K562 (cell line): ENCODE measurements at regions not wholly inside any gene's neighbourhood (a gene's known extent, or its start where the extent isn't known, plus 50 kb on each side); places are given as distances from the start of the nearest gene placed in this dataset.

Source experiments
- ATAC-seq: fragments of 200-7000 bp; cut with Tn5 transposase; 3 replicates; pipeline ENCODE4 v1.9.1; 2020; ENCODE audit warnings: moderate library complexity
- BruUV-seq: library from RNA; stranded (reverse); fragments of 400-500 nt; replicated peaks from 2 replicates; lab custom pipeline; 2021; lab: Mats Ljungman, UMichigan
- CTCF ChIA-PET: fragments of 300-600 bp; formaldehyde crosslinking; extraction: SDS; loops from one replicate; lab custom pipeline; 2021; ENCODE audit warnings: low intra/inter-chr PET ratio; lab: Yijun Ruan, JAX
- POLR2A ChIA-PET: fragments of 300-600, 350-650 bp; sonication (Branson Sonifier 250); formaldehyde crosslinking; extraction: SDS; loops from one replicate; lab custom pipeline; 2021; ENCODE audit warnings: antibody characterized with exemption, inconsistent platforms; lab: Yijun Ruan, JAX
- DNase-seq, 4 experiments: peaks; one replicate each; pipeline versions ENCODE4 v3.0.0 to v3.0.0-alpha.2; 2011 to 2018; ENCODE audit warnings: low spot score in 3 of 4, mixed read lengths in 3 of 4; ENCODE audit errors: extremely low read depth in 1 of 4
- FAIRE-seq: peaks from 2 replicates; lab custom pipeline; 2011; peaks lifted over from hg19 to GRCh38; lab: Jason Lieb, UNC
- H2AFZ ChIP-seq: 2 replicates; pipeline ENCODE4 v1.6.0; 2011; ENCODE audit warnings: low read depth, low read length, control low read depth, inconsistent platforms
- H3K27ac ChIP-seq: fragments of 200-600 bp; 3 replicates; pipeline ENCODE4 v1.8.0; 2011; ENCODE audit warnings: low read depth, mild to moderate bottlenecking, control low read depth, inconsistent platforms, low read length, moderate library complexity, mixed read lengths; ENCODE audit errors: extremely low read depth
- H3K27me3 ChIP-seq, 2 experiments: fragments of 300-600 bp in 1 of 2; 2 replicates in 1 of 2; 3 replicates in 1 of 2; pipeline versions ENCODE4 v1.6.0 to v1.8.0; 2011; ENCODE audit warnings: inconsistent platforms in 2 of 2, low read length in 2 of 2, mild to moderate bottlenecking in 1 of 2, mixed read lengths in 1 of 2, moderate library complexity in 1 of 2; ENCODE audit not compliant: control insufficient read depth in 2 of 2, insufficient read depth in 2 of 2
- H3K36me3 ChIP-seq: fragments of 300-600 bp; 3 replicates; pipeline ENCODE4 v1.8.0; 2011; ENCODE audit warnings: mild to moderate bottlenecking, low read length, inconsistent platforms; ENCODE audit not compliant: control insufficient read depth, insufficient read depth
- H3K4me1 ChIP-seq, 2 experiments: fragments of 200-600 bp in 1 of 2; replicated peaks in 1 of 2; 2 replicates in 1 of 2; 3 replicates in 1 of 2; pipeline versions ENCODE4 v1.5.1 to v1.8.0; 2011; ENCODE audit warnings: inconsistent platforms in 2 of 2, low read length in 2 of 2, mild to moderate bottlenecking in 1 of 2, mixed read lengths in 1 of 2, moderate library complexity in 1 of 2; ENCODE audit not compliant: control insufficient read depth in 2 of 2, insufficient read depth in 2 of 2
- H3K4me2 ChIP-seq: 2 replicates; pipeline ENCODE4 v1.6.1; 2011; ENCODE audit warnings: low read length, control low read depth, inconsistent platforms, mixed read lengths; ENCODE audit not compliant: insufficient read depth
- H3K4me3 ChIP-seq: fragments of 200-600 bp; sonication (generic), shearing (Covaris generic); 2 replicates; pipeline ENCODE4 v1.5.1; 2016; ENCODE audit warnings: control low read depth, inconsistent platforms
- H3K79me2 ChIP-seq: fragments of 200-600 bp; 3 replicates; pipeline ENCODE4 v1.8.0; 2011; ENCODE audit warnings: low read length, inconsistent platforms; ENCODE audit not compliant: control insufficient read depth, insufficient read depth
- H3K9ac ChIP-seq, 2 experiments: 2 replicates each; pipeline versions ENCODE4 v1.6.0 to v1.6.1; 2011; ENCODE audit warnings: low read depth in 2 of 2, low read length in 2 of 2, control low read depth in 1 of 2, inconsistent platforms in 1 of 2, mild to moderate bottlenecking in 1 of 2, mixed read lengths in 1 of 2; ENCODE audit not compliant: insufficient read depth in 1 of 2
- H3K9me1 ChIP-seq: one replicate; pipeline ENCODE4 v1.6.0; 2011; ENCODE audit warnings: inconsistent platforms, mild to moderate bottlenecking, low read length, moderate library complexity; ENCODE audit not compliant: control insufficient read depth, insufficient read depth
- H3K9me3 ChIP-seq: replicated peaks from 2 replicates; pipeline ENCODE4 v1.5.1; 2011; ENCODE audit warnings: low read depth, low read length, inconsistent platforms; ENCODE audit not compliant: control insufficient read depth, insufficient read depth
- H4K20me1 ChIP-seq: replicated peaks from 2 replicates; pipeline ENCODE4 v1.6.1; 2011; ENCODE audit warnings: low read length, inconsistent platforms, mixed read lengths; ENCODE audit not compliant: control insufficient read depth, insufficient read depth
- NR3C1 ChIP-seq: sonication (generic); formaldehyde crosslinking; IDR thresholded peaks from 2 replicates; pipeline ENCODE4 v1.8.1; 2022; ENCODE audit warnings: missing genetic modification reagents
- SMAD2 ChIP-seq: fragments of 150-350 bp; IDR thresholded peaks from 2 replicates; pipeline ENCODE4 v1.6.1; 2014; ENCODE audit warnings: low read depth, mild to moderate bottlenecking, low read length
- STAT5B ChIP-seq: fragments of 250-450 bp; sonication (Bioruptor Pico); IDR thresholded peaks from 2 replicates; pipeline ENCODE4 v1.8.0; 2021; ENCODE audit warnings: mild to moderate bottlenecking, inconsistent platforms
- whole genome bisulfite sequencing: fragments of 100-300 bp; shearing (Covaris generic); methylation state at CpG from one replicate; pipeline ENCODE4 v1.1.6; 2016; ENCODE audit warnings: low coverage, mixed read lengths; ENCODE audit not compliant: insufficient coverage; ENCODE audit errors: missing lambda C conversion rate; 5-methylcytosine and 5-hydroxymethylcytosine counted together
- in situ Hi-C: fragments of 300-500 bp; cut with MboI; formaldehyde crosslinking; loops from 4 replicates; pipeline ENCODE4 v1.15.0; 2018; ENCODE audit warnings: inconsistent platforms, mixed read lengths
- intact Hi-C: fragments of 100-400 bp; cut with micrococcal nuclease; formaldehyde crosslinking; loops from 2 replicates; pipeline ENCODE4 v1.14.2; 2022
- TF ChIP-seq, protein P1 (sequence below): fragments of 250-450 bp; sonication (Bioruptor Pico); IDR thresholded peaks from 2 replicates; pipeline ENCODE4 v1.4.0; 2020; ENCODE audit warnings: mild to moderate bottlenecking, moderate library complexity
- TF ChIP-seq, protein P2 (sequence below): sonication (generic); formaldehyde crosslinking; IDR thresholded peaks from 2 replicates; pipeline ENCODE4 v1.9.0; 2022; ENCODE audit warnings: mild to moderate bottlenecking, missing genetic modification reagents

DNA sequence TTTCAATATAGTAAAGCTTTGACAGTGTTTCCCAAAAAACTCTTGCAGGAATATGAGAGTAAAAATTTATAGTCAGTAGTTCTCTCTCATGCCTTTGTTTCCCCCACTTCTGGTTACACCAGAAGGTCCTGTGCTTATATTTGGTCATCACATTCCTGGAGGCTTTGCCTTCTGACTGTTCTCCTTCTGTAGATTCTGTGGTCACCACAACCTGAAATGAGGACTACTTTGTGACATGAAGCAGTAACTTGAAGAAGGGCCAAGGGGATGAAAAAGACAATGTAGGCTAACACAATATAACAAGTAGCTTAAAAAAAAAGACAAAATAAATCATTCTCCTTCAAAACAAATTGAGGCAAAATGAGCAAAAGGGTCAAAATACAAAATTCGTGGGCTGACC, 366.2 kb upstream of the NR3C2 start:
- H4K20me1 ChIP-seq, result no peaks in the 10 kb centered on the region
- no peaks in the 10 kb centered on the region for H3K27me3 ChIP-seq
- no peaks in the 10 kb centered on the region for H3K4me1 ChIP-seq
- 0% methylated on average over 1 of the region's 1 CpG for WGBS
- H3K4me2 ChIP-seq, result no peak overlapping the region
- no peak overlapping the region for H3K27ac ChIP-seq
- TF ChIP-seq, protein P1, sequence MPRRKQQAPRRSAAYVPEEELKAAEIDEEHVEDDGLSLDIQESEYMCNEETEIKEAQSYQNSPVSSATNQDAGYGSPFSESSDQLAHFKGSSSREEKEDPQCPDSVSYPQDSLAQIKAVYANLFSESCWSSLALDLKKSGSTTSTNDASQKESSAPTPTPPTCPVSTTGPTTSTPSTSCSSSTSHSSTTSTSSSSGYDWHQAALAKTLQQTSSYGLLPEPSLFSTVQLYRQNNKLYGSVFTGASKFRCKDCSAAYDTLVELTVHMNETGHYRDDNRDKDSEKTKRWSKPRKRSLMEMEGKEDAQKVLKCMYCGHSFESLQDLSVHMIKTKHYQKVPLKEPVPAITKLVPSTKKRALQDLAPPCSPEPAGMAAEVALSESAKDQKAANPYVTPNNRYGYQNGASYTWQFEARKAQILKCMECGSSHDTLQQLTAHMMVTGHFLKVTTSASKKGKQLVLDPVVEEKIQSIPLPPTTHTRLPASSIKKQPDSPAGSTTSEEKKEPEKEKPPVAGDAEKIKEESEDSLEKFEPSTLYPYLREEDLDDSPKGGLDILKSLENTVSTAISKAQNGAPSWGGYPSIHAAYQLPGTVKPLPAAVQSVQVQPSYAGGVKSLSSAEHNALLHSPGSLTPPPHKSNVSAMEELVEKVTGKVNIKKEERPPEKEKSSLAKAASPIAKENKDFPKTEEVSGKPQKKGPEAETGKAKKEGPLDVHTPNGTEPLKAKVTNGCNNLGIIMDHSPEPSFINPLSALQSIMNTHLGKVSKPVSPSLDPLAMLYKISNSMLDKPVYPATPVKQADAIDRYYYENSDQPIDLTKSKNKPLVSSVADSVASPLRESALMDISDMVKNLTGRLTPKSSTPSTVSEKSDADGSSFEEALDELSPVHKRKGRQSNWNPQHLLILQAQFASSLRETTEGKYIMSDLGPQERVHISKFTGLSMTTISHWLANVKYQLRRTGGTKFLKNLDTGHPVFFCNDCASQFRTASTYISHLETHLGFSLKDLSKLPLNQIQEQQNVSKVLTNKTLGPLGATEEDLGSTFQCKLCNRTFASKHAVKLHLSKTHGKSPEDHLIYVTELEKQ, result no peak
- TF ChIP-seq NR3C1 (CRISPR knock-in tag) (no peak), STAT5B (CRISPR knock-in tag) (no peak), SMAD2 (no peak)
- TF ChIP-seq, protein P2, sequence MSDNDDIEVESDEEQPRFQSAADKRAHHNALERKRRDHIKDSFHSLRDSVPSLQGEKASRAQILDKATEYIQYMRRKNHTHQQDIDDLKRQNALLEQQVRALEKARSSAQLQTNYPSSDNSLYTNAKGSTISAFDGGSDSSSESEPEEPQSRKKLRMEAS (CRISPR knock-in tag), result no peak
- no peak overlapping the region for H3K4me3 ChIP-seq
- H2AFZ ChIP-seq, result no peak overlapping the region
- DNase-seq (no peak), ATAC-seq (no peak), FAIRE-seq (no peak)
- no peaks in the 10 kb centered on the region for H3K36me3 ChIP-seq
- no TSS peak for BruUV-seq
- in situ Hi-C loops, result no loop called here
- ChIA-PET POLR2A (no interaction called here), CTCF (no interaction called here)
- no peaks in the 10 kb centered on the region for H3K79me2 ChIP-seq
- intact Hi-C loops, result no loop called here
- no peaks in the 10 kb centered on the region for H3K9me1 ChIP-seq
- H3K9ac ChIP-seq, result no peak overlapping the region
- H3K9me3 ChIP-seq, result no peaks in the 10 kb centered on the region
